ENCODE measurements at regions not wholly inside any gene's neighbourhood (a gene's known extent, or its start where the extent isn't known, plus 50 kb on each side); places are given as distances from the start of the nearest gene placed in this dataset.

DNA sequence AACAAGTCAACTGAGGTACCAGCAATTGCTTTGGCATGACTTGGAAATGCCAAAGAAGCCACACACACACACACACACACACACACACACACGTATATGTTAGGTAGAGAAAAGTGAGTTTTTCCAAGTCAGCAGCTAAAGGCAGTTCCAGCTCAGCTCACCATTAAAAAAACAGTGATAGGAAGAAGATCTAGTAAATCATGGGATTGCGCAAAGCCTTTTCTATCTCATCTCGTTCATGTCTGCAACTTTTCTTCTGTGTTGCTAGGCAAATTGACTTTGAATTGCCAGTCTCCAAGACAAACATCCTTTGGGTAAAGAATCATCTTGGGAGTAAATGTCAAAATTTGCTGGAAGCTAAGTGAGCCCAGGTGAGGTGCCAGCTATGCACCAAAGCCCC, 500.1 kb downstream of the ENC1 start:
- no peak for DNase-seq

DNA sequence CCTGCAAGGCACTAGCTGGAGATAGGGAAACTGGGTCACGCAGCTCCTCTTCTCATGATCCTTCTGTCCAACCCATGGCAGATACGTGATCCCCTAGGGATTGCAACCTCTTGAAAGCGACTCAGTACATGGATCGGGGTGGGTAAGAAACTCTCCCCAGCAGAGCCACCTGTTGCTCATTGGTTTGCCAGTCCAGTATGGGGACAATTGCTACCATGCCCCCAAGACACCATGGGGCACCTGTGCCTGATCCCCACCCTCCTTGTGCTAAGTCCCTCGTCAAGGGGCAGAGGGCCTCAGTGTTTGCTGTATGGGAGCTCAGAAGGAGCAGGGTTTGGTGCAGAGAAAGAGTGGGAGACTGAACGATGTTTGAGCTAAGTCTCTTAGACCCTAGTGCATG, 500.9 kb downstream of the ENC1 start:
- DNase-seq, result no peak

DNA sequence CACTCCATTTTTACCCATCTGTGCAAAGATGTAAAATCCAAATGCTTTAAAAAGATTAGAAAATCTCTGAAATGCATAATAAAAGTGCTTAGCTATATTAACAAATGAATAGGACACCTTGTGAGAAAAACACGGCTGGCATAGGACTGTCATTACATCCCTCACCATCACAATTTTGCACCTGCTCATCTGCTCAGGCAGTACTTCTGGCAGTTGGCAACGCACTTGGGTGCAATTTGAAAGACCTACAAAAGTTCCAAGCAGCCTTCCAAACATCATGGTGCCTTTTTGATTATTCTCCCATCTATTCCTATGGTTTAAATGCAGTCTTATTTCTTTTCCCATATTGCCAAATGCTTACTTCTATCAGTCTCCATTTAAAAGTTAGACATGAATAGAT, 501.8 kb downstream of the ENC1 start:
- no peak for DNase-seq

DNA sequence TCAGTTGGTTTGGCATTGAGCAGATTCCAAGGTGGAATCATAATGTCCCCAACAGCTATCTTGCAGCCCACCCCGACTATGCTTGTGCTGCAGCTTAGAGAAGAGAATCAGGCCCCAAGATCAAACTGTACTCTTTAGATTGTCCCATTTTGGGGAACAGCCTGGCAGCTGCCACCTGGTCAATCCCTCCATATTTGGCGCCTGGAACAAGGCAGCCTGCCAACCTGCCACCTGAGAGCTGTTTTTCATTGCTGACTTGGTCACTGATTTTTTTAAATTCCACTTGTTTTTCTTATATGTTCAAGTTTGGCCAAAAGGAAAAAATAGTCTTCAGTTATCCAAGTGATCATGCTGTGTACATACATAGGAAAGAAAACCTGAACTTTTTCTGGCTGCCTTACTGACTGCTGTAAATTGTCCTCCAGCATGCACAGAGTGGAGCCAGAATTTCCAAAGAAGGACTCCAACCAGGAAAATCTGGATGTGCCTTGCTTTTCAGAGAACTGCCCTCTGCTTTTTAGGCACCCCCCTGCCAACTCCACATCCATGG, 504.2 kb downstream of the ENC1 start:
- DNase-seq, result no peak

DNA sequence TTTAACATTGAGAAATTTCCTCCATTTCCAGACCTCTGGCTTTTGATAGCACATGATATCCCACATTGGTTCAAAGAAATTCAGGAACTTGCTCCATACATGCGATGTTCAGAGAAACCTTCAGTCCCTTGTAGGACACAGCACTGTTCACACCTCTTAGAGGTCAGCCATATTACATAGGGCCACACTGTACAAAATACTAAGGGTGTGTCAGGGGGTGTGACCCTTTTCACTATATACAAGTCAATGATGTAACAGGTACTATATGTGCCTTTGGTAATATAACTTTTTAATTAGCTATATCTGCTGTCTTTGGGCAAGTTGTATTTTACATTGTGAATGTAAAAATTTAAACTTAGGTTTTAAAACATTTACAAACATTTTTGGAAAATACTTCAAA, 505.5 kb downstream of the ENC1 start:
- DNase-seq, result no peak

DNA sequence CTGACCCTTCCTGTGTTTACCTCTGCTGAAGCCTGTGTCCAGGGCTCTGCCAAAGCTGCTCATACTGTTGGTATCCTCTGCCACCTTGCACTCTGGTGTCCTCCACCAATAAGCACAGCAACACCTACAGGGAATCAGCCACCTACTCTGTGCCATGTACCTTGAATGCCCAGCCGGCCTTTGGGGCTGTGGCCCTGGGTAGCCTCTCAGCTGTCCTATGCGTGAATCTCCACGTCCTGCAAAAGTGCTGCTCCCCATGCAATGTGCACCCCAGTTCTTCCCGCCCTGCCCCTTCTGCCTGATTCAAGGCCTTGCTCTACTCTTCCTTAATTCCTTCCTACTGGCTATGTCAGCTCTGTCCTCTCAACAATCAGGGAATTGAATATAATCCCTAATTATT, 506.5 kb downstream of the ARHGEF28 start:
- DNase-seq, result no peak

GRCh38 chr5:74131250-74131649, 505.3 kb downstream of the ARHGEF28 start:
- DNase-seq, result no peak

DNA sequence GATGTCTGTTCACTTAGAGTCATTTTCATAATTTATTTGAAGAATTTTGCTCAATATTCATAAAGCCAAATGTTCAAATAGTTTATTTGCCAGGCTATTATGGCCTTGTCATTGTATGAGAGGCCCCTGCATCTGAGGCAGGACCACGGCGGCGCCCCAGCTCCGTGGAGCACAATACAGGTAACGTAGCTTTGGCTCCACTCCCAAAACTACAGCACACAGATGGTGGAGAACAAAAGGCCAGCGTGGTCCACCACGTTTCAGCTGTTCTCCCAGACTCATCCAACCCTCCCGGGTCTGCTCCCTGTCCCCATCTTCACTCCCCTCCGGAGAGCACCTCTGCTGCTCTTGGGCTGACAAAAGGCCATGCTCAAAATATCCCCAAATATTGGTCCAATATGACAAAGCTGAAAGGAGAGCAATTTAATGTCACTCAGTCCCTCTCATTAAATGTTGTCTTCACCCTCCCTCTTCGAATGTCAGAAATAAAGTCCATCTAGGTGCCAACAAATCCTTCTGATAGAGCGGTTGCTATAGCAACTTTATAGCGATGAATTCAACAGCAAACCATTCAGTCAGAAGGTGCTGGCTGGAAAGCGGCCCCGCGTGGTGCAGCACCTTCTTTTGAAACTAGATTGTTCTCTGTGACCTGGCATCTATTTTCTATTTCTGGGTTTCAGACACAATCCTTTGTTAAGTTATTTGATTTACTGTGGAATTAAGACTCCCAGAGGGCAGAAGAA, 504.3 kb downstream of the ARHGEF28 start:
- no peak for DNase-seq

DNA sequence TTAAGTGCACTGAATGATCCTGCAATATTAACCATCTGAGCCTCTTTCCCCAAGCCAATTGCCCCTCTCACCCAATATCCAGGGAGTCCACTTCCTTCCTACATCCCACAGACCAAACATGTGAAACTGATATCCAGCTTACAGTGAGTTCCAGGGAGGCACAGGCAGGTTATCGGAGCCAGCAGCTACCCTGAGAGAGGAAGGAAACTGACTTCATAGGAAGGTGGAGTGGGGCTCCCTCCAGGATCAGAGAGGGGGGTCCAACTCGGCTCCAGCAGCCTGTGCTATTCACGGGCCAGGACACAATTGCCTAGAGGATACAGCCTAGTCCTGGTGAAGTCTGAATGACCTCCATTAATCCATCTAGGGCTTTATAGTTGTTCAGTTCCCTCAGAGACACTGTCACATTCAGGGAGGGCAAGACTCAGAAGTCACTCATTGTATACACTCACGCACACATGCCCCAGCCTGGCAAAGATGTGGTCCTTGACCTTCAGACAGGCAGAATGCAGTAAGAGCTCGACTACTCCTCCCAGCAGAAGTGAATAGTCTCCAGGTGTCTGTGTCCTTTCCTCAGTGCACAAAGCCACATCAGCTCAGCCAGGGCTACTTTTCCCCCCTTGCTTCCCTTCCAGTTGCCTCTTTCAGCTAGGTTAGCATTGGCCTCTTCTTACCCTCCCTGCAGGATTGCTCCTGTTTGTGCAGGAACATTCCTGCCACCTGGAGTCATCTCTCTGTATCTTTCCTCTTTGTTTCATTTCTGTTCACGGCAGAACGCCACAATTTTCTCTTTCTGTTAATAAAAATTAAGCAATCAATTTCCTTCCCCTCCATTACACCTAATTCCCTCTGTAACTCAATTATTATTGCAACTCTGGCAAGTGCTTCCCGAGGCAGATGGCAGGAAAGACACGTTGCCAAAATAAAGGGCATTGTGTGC, 501.7 kb downstream of the ARHGEF28 start:
- DNase-seq, result no peak

- no peak for DNase-seq
Observed at GRCh38 chr5:74126294-74126693, 500.3 kb downstream of the ARHGEF28 start.

GRCh38 chr5:74124826-74125225, 498.8 kb downstream of the ARHGEF28 start:
- DNase-seq, result no peak

- no peak for DNase-seq
Observed at GRCh38 chr5:74123929-74124328, 497.9 kb downstream of the ARHGEF28 start.

- no peak for DNase-seq
Observed at GRCh38 chr5:74122979-74123590, 497.1 kb downstream of the ARHGEF28 start.

DNA sequence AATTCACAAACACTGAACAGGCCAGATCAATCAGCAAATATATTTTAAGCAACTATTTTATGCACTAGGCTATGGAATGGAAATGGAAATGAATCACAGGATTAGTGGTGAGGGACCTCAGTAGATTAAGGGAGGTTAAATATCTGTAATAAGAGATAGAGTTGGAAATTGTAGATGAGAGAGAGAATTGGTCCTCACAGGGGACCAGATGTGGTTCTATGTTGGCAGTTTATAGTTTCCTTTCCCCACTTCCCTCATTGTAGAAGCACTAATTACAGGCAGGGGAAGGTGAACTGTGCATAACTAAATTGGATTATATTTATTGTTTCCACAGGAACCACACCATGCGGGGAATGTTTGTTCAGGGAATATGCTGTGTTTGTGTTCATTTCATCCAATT, 496.2 kb downstream of the ARHGEF28 start:
- DNase-seq, result no peak

DNA sequence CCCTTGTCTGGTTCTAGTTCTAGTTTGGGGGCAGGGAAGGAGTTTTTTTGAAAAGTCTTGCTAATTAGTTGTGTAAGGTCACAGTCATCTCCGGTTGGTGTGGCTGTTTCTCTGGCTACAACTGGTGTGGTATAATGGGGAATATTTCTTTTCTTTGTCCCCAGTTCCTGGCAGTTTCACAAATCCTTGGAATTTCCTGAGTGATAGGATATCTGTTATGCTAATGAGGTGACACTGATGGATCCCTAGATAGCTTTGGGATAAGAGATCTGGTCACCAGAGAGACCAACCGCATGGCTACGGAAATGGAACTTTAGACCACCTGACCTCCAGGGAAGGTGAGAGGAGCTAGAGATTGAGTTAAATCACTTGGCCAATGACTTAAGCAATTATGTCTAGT, 494.6 kb downstream of the ARHGEF28 start:
- no peak for DNase-seq

GRCh38 chr5:74118071-74118470, 492.1 kb downstream of the ARHGEF28 start:
- DNase-seq, result no peak

DNA sequence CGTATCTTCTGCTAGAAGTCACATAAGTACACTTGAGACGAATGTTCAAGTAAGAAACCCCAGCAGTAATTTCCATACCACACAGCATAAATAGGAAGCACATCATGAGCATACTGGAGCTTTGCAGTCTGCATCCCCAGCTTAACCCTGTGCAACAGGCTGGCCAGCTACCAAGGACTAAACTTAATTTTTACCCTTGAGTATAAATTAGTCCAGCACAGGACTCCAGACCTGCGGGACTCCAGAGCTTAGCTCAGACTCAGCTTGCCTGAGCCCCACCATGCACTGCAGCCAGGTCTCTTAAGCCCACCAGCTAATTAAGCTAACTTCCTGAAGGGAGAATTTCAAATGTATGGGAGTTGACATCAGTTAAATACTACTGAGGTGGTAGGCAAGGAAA, 491.0 kb downstream of the ARHGEF28 start:
- no peak for DNase-seq

- no peak for DNase-seq
Observed at GRCh38 chr5:74116266-74116665, 490.3 kb downstream of the ARHGEF28 start.

- DNase-seq, result no peak
Observed at GRCh38 chr5:74113927-74114326, 487.9 kb downstream of the ARHGEF28 start.

- DNase-seq, result no peak
Observed at GRCh38 chr5:74113196-74113540, 487.2 kb downstream of the ARHGEF28 start.

GRCh38 chr5:74112372-74113195, 486.6 kb downstream of the ARHGEF28 start:
- DNase-seq, result no peak

DNA sequence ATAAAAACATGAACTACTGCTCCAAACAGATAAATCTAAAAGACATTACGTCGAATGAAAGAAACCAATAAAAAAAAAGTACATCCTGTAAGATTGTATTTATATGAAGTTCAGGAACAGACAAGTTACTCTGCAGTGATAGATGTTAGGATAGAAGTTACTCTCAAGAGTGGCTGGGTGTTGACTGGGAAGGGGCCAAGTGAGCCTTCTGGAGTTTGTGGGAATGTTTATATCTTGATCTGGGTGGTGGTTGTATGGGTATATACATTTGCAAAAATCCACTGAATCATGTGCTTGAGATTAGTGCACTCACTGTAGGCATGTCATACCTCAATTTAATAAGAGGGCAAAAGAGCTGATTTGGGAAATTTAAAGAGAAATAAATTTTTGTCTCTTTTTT, 485.8 kb downstream of the ARHGEF28 start:
- no peak for DNase-seq

GRCh38 chr5:74109344-74109743, 483.3 kb downstream of the ARHGEF28 start:
- DNase-seq, result no peak
